Endothelial cell (in vitro differentiated cells): ENCODE measurements at regions not wholly inside any gene's neighbourhood (a gene's known extent, or its start where the extent isn't known, plus 50 kb on each side); places are given as distances from the start of the nearest gene placed in this dataset.

Source experiments
- DNase-seq: peaks from one replicate; pipeline ENCODE4 v3.0.0; 2021; ENCODE audit warnings: low spot score
- H3K27ac Mint-ChIP-seq: one replicate; pipeline ENCODE4 v1.8.0; 2021; ENCODE audit warnings: mixed read lengths, inconsistent platforms; ENCODE audit not compliant: unreplicated experiment
- H3K27me3 Mint-ChIP-seq: one replicate; pipeline ENCODE4 v1.8.0; 2021; ENCODE audit warnings: mild to moderate bottlenecking, moderate library complexity, mixed read lengths, inconsistent platforms; ENCODE audit not compliant: unreplicated experiment
- H3K36me3 Mint-ChIP-seq: one replicate; pipeline ENCODE4 v1.8.0; 2021; ENCODE audit warnings: mild to moderate bottlenecking, low read depth, mixed read lengths, inconsistent platforms; ENCODE audit not compliant: unreplicated experiment
- H3K4me1 Mint-ChIP-seq: one replicate; pipeline ENCODE4 v1.8.0; 2021; ENCODE audit warnings: mild to moderate bottlenecking, mixed read lengths, inconsistent platforms; ENCODE audit not compliant: unreplicated experiment
- H3K4me3 Mint-ChIP-seq: one replicate; pipeline ENCODE4 v1.8.0; 2021; ENCODE audit warnings: mild to moderate bottlenecking, mixed read lengths, inconsistent platforms; ENCODE audit not compliant: unreplicated experiment
- H3K9me3 Mint-ChIP-seq: one replicate; pipeline ENCODE4 v1.8.0; 2021; ENCODE audit warnings: mixed read lengths, inconsistent platforms; ENCODE audit not compliant: unreplicated experiment
- TF ChIP-seq, protein P1 (sequence below): fragments of 200-600 bp; sonication (generic); IDR thresholded peaks from one replicate; pipeline ENCODE4 v1.5.0; 2021; ENCODE audit warnings: antibody characterized with exemption; ENCODE audit not compliant: unreplicated experiment

DNA sequence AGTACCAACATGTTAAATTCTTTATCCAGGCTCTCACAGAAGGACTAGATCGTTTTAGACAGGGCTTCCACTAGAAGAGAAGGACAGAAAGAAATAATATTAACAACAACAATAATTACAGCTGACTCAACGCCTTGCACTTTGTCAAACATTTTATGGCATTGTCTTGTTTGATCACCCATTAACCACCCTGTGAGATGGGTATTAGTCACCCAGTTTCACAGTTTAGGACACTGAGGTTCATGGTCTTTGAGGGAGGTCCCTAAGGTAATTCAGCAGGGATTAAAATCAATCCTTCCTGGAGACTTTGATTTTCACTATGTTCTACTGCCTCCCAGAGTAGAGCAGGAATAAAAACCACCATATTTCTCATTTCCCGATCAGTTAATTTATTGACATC, 51.4 kb upstream of the BNC2 start:
- DNase-seq, result no peak
- Mint-ChIP-seq H3K27me3 (peaks cover 8% of the 10 kb centered on the region), H3K9me3 (peaks cover 8% of the 10 kb centered on the region), H3K4me1 (peaks cover 23% of the 10 kb centered on the region), H3K27ac (no peak overlapping the region), H3K4me3 (no peak overlapping the region), H3K36me3 (peaks cover 9% of the 10 kb centered on the region)
- TF ChIP-seq, protein P1, sequence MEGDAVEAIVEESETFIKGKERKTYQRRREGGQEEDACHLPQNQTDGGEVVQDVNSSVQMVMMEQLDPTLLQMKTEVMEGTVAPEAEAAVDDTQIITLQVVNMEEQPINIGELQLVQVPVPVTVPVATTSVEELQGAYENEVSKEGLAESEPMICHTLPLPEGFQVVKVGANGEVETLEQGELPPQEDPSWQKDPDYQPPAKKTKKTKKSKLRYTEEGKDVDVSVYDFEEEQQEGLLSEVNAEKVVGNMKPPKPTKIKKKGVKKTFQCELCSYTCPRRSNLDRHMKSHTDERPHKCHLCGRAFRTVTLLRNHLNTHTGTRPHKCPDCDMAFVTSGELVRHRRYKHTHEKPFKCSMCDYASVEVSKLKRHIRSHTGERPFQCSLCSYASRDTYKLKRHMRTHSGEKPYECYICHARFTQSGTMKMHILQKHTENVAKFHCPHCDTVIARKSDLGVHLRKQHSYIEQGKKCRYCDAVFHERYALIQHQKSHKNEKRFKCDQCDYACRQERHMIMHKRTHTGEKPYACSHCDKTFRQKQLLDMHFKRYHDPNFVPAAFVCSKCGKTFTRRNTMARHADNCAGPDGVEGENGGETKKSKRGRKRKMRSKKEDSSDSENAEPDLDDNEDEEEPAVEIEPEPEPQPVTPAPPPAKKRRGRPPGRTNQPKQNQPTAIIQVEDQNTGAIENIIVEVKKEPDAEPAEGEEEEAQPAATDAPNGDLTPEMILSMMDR, result no peak
